GM12878 (cell line): ENCODE measurements at regions not wholly inside any gene's neighbourhood (a gene's known extent, or its start where the extent isn't known, plus 50 kb on each side); places are given as distances from the start of the nearest gene placed in this dataset.

ENCODE experiments used
- ATAC-seq: fragments of 200-7000 bp; cut with Tn5 transposase; 3 replicates; pipeline ENCODE4 v1.9.1; 2020; ENCODE audit warnings: mild to moderate bottlenecking, moderate library complexity
- BruUV-seq: library from RNA; stranded (reverse); fragments of 400-500 nt; replicated peaks from 2 replicates; lab custom pipeline; 2021; lab: Mats Ljungman, UMichigan
- CTCF ChIA-PET: fragments of 300-600 bp; sonication (Branson Sonifier 250); formaldehyde crosslinking; extraction: SDS; loops from one replicate; lab custom pipeline; 2021; ENCODE audit warnings: inconsistent platforms; lab: Yijun Ruan, JAX
- POLR2A ChIA-PET: fragments of 350-600 bp; formaldehyde crosslinking; extraction: SDS; loops from one replicate; lab custom pipeline; 2021; ENCODE audit warnings: inconsistent platforms; lab: Charles Lee
- RAD21 ChIA-PET: fragments of 300-600 bp; sonication (Branson Sonifier 250); formaldehyde crosslinking; loops from one replicate; lab custom pipeline; 2023; ENCODE audit warnings: antibody characterized with exemption; ENCODE audit not compliant: unreplicated experiment; lab: Charles Lee
- SMC1A ChIA-PET: fragments of 300-600 bp; sonication (Branson Sonifier 250); formaldehyde crosslinking; loops from one replicate; lab custom pipeline; 2023; ENCODE audit not compliant: unreplicated experiment, uncharacterized antibody; lab: Charles Lee
- DNase-seq: peaks from one replicate; pipeline ENCODE4 v3.0.0-alpha.2; 2011; ENCODE audit warnings: low read depth, low spot score
- FAIRE-seq: peaks from 3 replicates; lab custom pipeline; 2011; peaks lifted over from hg19 to GRCh38; lab: Jason Lieb, UNC
- H2AFZ ChIP-seq: 2 replicates; pipeline ENCODE4 v1.6.0; 2011; ENCODE audit warnings: low read depth, low read length, control low read depth; ENCODE audit not compliant: control insufficient read depth
- H3K27ac ChIP-seq: 2 replicates; pipeline ENCODE4 v1.5.1; 2011; ENCODE audit warnings: control low read depth; ENCODE audit not compliant: control insufficient read depth, insufficient read depth
- H3K27me3 ChIP-seq, 2 experiments: replicated peaks in 1 of 2; 2 replicates each; pipeline versions ENCODE4 v1.6.0 to v1.6.1; 2011; ENCODE audit warnings: low read length in 1 of 2; ENCODE audit not compliant: control insufficient read depth in 2 of 2, insufficient read depth in 2 of 2
- H3K36me3 ChIP-seq, 2 experiments: 2 replicates each; pipeline ENCODE4 v1.5.1; 2011; ENCODE audit warnings: low read length in 1 of 2; ENCODE audit not compliant: control insufficient read depth in 2 of 2, insufficient read depth in 2 of 2
- H3K4me1 ChIP-seq: 2 replicates; pipeline ENCODE4 v1.6.1; 2011; ENCODE audit warnings: mild to moderate bottlenecking, low read length, moderate library complexity, mixed read lengths; ENCODE audit not compliant: control insufficient read depth, insufficient read depth
- H3K4me2 ChIP-seq: 2 replicates; pipeline ENCODE4 v1.6.0; 2011; ENCODE audit warnings: control low read depth; ENCODE audit not compliant: control insufficient read depth, insufficient read depth
- H3K4me3 ChIP-seq: fragments of 200-600 bp; sonication (generic); 2 replicates; pipeline ENCODE4 v1.5.1; 2016
- H3K79me2 ChIP-seq: 2 replicates; pipeline ENCODE4 v1.6.0; 2011; ENCODE audit warnings: low read length; ENCODE audit not compliant: control insufficient read depth, insufficient read depth
- H3K9ac ChIP-seq: 2 replicates; pipeline ENCODE4 v1.8.0; 2011; ENCODE audit warnings: low read length, control low read depth, mixed read lengths; ENCODE audit not compliant: control insufficient read depth, insufficient read depth
- H3K9me3 ChIP-seq: replicated peaks from 3 replicates; pipeline ENCODE4 v1.5.1; 2011; ENCODE audit warnings: mild to moderate bottlenecking, low read length; ENCODE audit not compliant: control insufficient read depth, insufficient read depth
- H4K20me1 ChIP-seq: 2 replicates; pipeline ENCODE4 v1.6.0; 2011; ENCODE audit not compliant: control insufficient read depth, insufficient read depth
- CBX5 ChIP-seq: sonication (generic); IDR thresholded peaks from 2 replicates; pipeline ENCODE4 v1.6.1; 2016; ENCODE audit warnings: low read depth, moderate library complexity, mild to moderate bottlenecking, inconsistent platforms
- CEBPB ChIP-seq, 2 experiments: fragments of 150-350 bp in 1 of 2; IDR thresholded peaks; 2 replicates each; pipeline ENCODE4 v1.6.1; 2012 to 2014; ENCODE audit warnings: low read depth in 2 of 2, low read length in 2 of 2, borderline replicate concordance in 1 of 2, inconsistent platforms in 1 of 2
- HSF1 ChIP-seq: fragments of 150-350 bp; IDR thresholded peaks from 2 replicates; pipeline ENCODE4 v1.6.1; 2014; ENCODE audit warnings: mild to moderate bottlenecking, low read depth, low read length
- PAX8 ChIP-seq: fragments of 450-650 bp; IDR thresholded peaks from 2 replicates; pipeline ENCODE4 v1.6.1; 2017; ENCODE audit warnings: mild to moderate bottlenecking, moderate library complexity
- RBBP5 ChIP-seq: fragments of 200-600 bp; sonication (generic); conservative IDR thresholded peaks from 2 replicates; pipeline ENCODE4 v1.6.1; 2016
- RFX5 ChIP-seq: IDR thresholded peaks from 2 replicates; pipeline ENCODE4 v1.6.1; 2011; ENCODE audit warnings: low read depth, low read length, improper control_type of control experiment
- RUNX3 ChIP-seq: IDR thresholded peaks from 2 replicates; pipeline ENCODE4 v1.6.1; 2012; ENCODE audit warnings: low read length, inconsistent platforms
- SMC3 ChIP-seq: IDR thresholded peaks from 2 replicates; pipeline ENCODE4 v1.6.1; 2011; ENCODE audit warnings: low read length, improper control_type of control experiment, borderline replicate concordance
- TARDBP ChIP-seq: IDR thresholded peaks from 2 replicates; pipeline ENCODE4 v1.6.1; 2016; ENCODE audit warnings: borderline replicate concordance
- WGBS: methylation state at CpG from one replicate; pipeline ENCODE4 v1.1.6; 2016; ENCODE audit warnings: low lambda C conversion rate; ENCODE audit not compliant: insufficient replicate concordance, insufficient coverage; ENCODE audit errors: missing lambda C conversion rate; 5-methylcytosine and 5-hydroxymethylcytosine counted together
- in situ Hi-C: fragments of 300-500 bp; cut with MboI; formaldehyde crosslinking; loops from 9 replicates; pipeline ENCODE4 v1.14.3; 2018; ENCODE audit warnings: mixed read lengths
- intact Hi-C: fragments of 100-400 bp; cut with micrococcal nuclease; formaldehyde crosslinking; loops from one replicate; pipeline ENCODE4 v1.14.2; 2022; ENCODE audit not compliant: unreplicated experiment

DNA sequence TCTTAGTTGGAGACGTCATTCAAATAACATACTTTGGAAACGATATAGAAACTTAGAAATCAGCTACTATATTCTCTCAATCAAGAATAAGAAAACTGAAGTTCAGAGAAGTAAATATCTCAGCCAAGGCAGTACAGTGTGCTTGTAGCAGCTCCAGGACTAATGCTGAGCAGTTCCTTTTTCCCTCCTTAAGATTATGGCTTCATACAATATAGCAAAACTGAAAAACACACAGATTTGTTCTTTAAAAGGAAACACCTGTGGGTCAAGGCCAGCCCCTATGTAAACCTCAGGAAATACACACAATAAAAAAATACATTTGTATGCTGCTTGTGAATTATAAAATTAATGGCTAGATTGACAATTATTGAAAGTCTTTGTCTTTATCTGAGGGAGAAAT lies 212.7 kb upstream of the EDNRB start:
- ChIA-PET POLR2A (no interaction called here), CTCF (interaction anchor here (0.7 to 5.0 kb wide), 9 partner anchors 9 to 923 kb away, joined by 3 to 22 read pairs (median 4); no protein-coding TSS in a partner anchor), RAD21 (interaction anchor here (1.3 to 1.7 kb wide), 3 partner anchors 8 to 847 kb away, joined by 3 to 5 read pairs (median 5); no protein-coding TSS in a partner anchor), SMC1A (interaction anchor here (0.6 to 2.2 kb wide), 6 partner anchors 10 to 848 kb away, joined by 3 to 7 read pairs (median 4); no protein-coding TSS in a partner anchor)
- H4K20me1 ChIP-seq, result no peaks in the 10 kb centered on the region
- intact Hi-C loops (loop anchor here (10.0 kb wide), 5 partner anchors 263 to 1193 kb away; no protein-coding TSS in a partner anchor), in situ Hi-C loops (no loop called here)
- no peak overlapping the region for H3K4me2 ChIP-seq
- H3K4me3 ChIP-seq, result no peak overlapping the region
- no peak overlapping the region for H2AFZ ChIP-seq
- H3K27ac ChIP-seq, result no peak overlapping the region
- TF ChIP-seq RUNX3 (no peak), CBX5 (no peak), HSF1 (no peak), CEBPB (IDR thresholded peaks at IDR 0.05; ENCODE audit: borderline replicate concordance in 1 of 2, low read depth in 2 of 2, low read length in 2 of 2) (no peak), RBBP5 (no peak), SMC3 (no peak), PAX8 (no peak), TARDBP (no peak), RFX5 (no peak)
- H3K27me3 ChIP-seq, result no peaks in the 10 kb centered on the region; a peak in 1 of 4 replicates
- ATAC-seq (no peak), DNase-seq (no peak), FAIRE-seq (no peak)
- no peaks in the 10 kb centered on the region for H3K36me3 ChIP-seq
- no peaks in the 10 kb centered on the region for H3K79me2 ChIP-seq
- BruUV-seq, result no TSS peak
- no peaks in the 10 kb centered on the region for H3K9me3 ChIP-seq
- H3K4me1 ChIP-seq, result no peaks in the 10 kb centered on the region
- H3K9ac ChIP-seq, result no peak overlapping the region
- WGBS, result 47% methylated on average over 2 of the region's 2 CpGs
